Thyroid gland (tissue), 4 donors: ENCODE measurements at regions not wholly inside any gene's neighbourhood (a gene's known extent, or its start where the extent isn't known, plus 50 kb on each side); places are given as distances from the start of the nearest gene placed in this dataset.

Source experiments
- CTCF ChIP-seq, 6 experiments: fragments of 200-600 bp in 3 of 6; fragments of 450-650 bp in 3 of 6; sonication (generic) in 3 of 6; IDR thresholded peaks; one replicate each; pipeline ENCODE4 v1.5.1; 2016 to 2019; ENCODE audit warnings: antibody characterized with exemption in 6 of 6, mild to moderate bottlenecking in 2 of 6, inconsistent platforms in 1 of 6, moderate library complexity in 1 of 6
- POLR2A ChIP-seq, 2 donors: fragments of 450-650 bp; IDR thresholded peaks; one replicate each; pipeline ENCODE4 v1.6.1; 2017; ENCODE audit warnings: antibody characterized with exemption in 2 of 2, mild to moderate bottlenecking in 2 of 2, moderate library complexity in 1 of 2

- peak in 1 of 6 experiments; percentile 21 for TF ChIP-seq CTCF (IDR thresholded peaks at IDR 0.05)
- TF ChIP-seq POLR2A (IDR thresholded peaks at IDR 0.05), result peak in 1 of 2 donors; percentile 84
These were observed 568.4 kb downstream of the TNS1 start for GRCh38 chr2:217434180-217434975.
